Astrocyte (in vitro differentiated cells and primary cell): ENCODE measurements at regions not wholly inside any gene's neighbourhood (a gene's known extent, or its start where the extent isn't known, plus 50 kb on each side); places are given as distances from the start of the nearest gene placed in this dataset.

Experiments used
- DNase-seq: peaks from one replicate; pipeline ENCODE4 v3.0.0-alpha.2; 2010; ENCODE audit warnings: low read depth
- FAIRE-seq: peaks from 2 replicates; lab custom pipeline; 2011; peaks lifted over from hg19 to GRCh38; lab: Jason Lieb, UNC
- H2AFZ ChIP-seq: 2 replicates; pipeline ENCODE4 v1.6.0; 2012; ENCODE audit warnings: low read depth, low read length, inconsistent platforms
- H3K27ac ChIP-seq: 2 replicates; pipeline ENCODE4 v1.5.1; 2011; ENCODE audit warnings: low read depth, low read length, inconsistent platforms
- H3K27me3 ChIP-seq: 2 replicates; pipeline ENCODE4 v1.6.0; 2011; ENCODE audit warnings: low read length, inconsistent platforms; ENCODE audit not compliant: insufficient read depth
- H3K36me3 ChIP-seq: 2 replicates; pipeline ENCODE4 v1.5.1; 2011; ENCODE audit warnings: low read length, inconsistent platforms; ENCODE audit not compliant: insufficient read depth
- H3K4me1 ChIP-seq: 2 replicates; pipeline ENCODE4 v1.5.1; 2011; ENCODE audit warnings: low read length, inconsistent platforms; ENCODE audit not compliant: insufficient read depth
- H3K4me2 ChIP-seq: 2 replicates; pipeline ENCODE4 v1.6.0; 2012; ENCODE audit warnings: low read length, inconsistent platforms
- H3K4me3 ChIP-seq: 2 replicates; pipeline ENCODE4 v1.5.1; 2011; ENCODE audit warnings: low read depth, mild to moderate bottlenecking, low read length, inconsistent platforms; ENCODE audit not compliant: insufficient read depth
- H3K79me2 ChIP-seq: 2 replicates; pipeline ENCODE4 v1.6.0; 2012; ENCODE audit warnings: mild to moderate bottlenecking, low read length, inconsistent platforms; ENCODE audit not compliant: insufficient read depth
- H3K9ac ChIP-seq: 2 replicates; pipeline ENCODE4 v1.6.0; 2012; ENCODE audit warnings: mild to moderate bottlenecking, low read length, inconsistent platforms
- H3K9me3 ChIP-seq: 2 replicates; pipeline ENCODE4 v1.5.1; 2012; ENCODE audit warnings: low read depth, mild to moderate bottlenecking, low read length, inconsistent platforms; ENCODE audit not compliant: insufficient read depth
- H4K20me1 ChIP-seq: 2 replicates; pipeline ENCODE4 v1.6.0; 2012; ENCODE audit warnings: low read length, inconsistent platforms; ENCODE audit not compliant: insufficient read depth
- H3K27ac Mint-ChIP-seq: one replicate; pipeline ENCODE4 v1.8.0; 2021; ENCODE audit warnings: mild to moderate bottlenecking, mixed read lengths; ENCODE audit not compliant: unreplicated experiment
- H3K27me3 Mint-ChIP-seq: one replicate; pipeline ENCODE4 v1.8.0; 2021; ENCODE audit warnings: low read depth, mixed read lengths; ENCODE audit not compliant: unreplicated experiment
- H3K36me3 Mint-ChIP-seq: one replicate; pipeline ENCODE4 v1.8.0; 2021; ENCODE audit warnings: low read depth, mixed read lengths; ENCODE audit not compliant: unreplicated experiment
- H3K4me1 Mint-ChIP-seq: one replicate; pipeline ENCODE4 v1.8.0; 2021; ENCODE audit warnings: low read depth, mixed read lengths; ENCODE audit not compliant: unreplicated experiment
- H3K4me3 Mint-ChIP-seq: one replicate; pipeline ENCODE4 v1.8.0; 2021; ENCODE audit warnings: mild to moderate bottlenecking, moderate library complexity, mixed read lengths; ENCODE audit not compliant: unreplicated experiment
- H3K9me3 Mint-ChIP-seq: one replicate; pipeline ENCODE4 v1.8.0; 2021; ENCODE audit warnings: mild to moderate bottlenecking, mixed read lengths; ENCODE audit not compliant: unreplicated experiment
- CTCF ChIP-seq: IDR thresholded peaks from 2 replicates; pipeline ENCODE4 v1.5.1; 2011; ENCODE audit warnings: low read depth, mild to moderate bottlenecking, inconsistent platforms, low read length, moderate library complexity; ENCODE audit not compliant: insufficient read depth
- EZH2 ChIP-seq: IDR thresholded peaks from 2 replicates; pipeline ENCODE4 v1.6.1; 2012; ENCODE audit warnings: mild to moderate bottlenecking, low read length, inconsistent platforms; ENCODE audit not compliant: insufficient read depth

DNA sequence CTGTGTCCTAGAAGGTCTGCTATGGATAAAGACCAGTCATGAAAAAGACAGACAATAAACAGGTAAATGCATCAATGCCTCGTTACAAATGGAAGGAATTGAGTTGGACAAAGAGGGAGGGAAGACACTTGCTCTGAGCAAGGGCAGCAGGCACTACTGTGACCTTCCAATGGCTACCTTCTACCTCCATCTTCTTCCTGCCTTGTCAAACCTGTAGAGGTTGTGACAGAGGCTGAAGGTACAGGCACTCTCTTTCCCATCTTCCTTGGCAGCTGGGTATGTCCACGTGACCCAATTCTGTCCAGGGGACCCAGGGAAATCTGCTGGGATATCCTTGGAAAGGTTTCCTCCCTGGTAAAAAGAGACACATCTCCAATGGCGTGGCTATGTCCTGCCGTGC is 274.8 kb downstream of the TFAP2C start:
- Histone ChIP-seq H3K4me2 (no peak overlapping the region), H2AFZ (no peak overlapping the region), H3K36me3 (no peaks in the 10 kb centered on the region), H3K9ac (no peak overlapping the region), H3K79me2 (no peaks in the 10 kb centered on the region), H3K27ac (no peak overlapping the region), H3K9me3 (no peaks in the 10 kb centered on the region), H3K4me3 (no peak overlapping the region), H3K27me3 (peaks cover 2% of the 10 kb centered on the region), H3K4me1 (no peaks in the 10 kb centered on the region), H4K20me1 (no peaks in the 10 kb centered on the region)
- peaks cover 28% of the 10 kb centered on the region for H3K27me3 Mint-ChIP-seq
- FAIRE-seq, result no peak
- H3K36me3 Mint-ChIP-seq, result no peaks in the 10 kb centered on the region
- no peaks in the 10 kb centered on the region for H3K4me1 Mint-ChIP-seq
- H3K4me3 Mint-ChIP-seq, result no peak overlapping the region
- H3K9me3 Mint-ChIP-seq, result peaks cover 12% of the 10 kb centered on the region
- TF ChIP-seq EZH2 (no peak), CTCF (no peak)
- no peak overlapping the region for H3K27ac Mint-ChIP-seq
- no peak for DNase-seq

- Mint-ChIP-seq H3K9me3 (peaks cover 5% of the 10 kb centered on the region), H3K4me3 (no peak overlapping the region), H3K27me3 (peaks cover 36% of the 10 kb centered on the region), H3K36me3 (no peaks in the 10 kb centered on the region), H3K4me1 (no peaks in the 10 kb centered on the region), H3K27ac (peak overlapping the region; percentile 47)
- H2AFZ ChIP-seq, result no peak overlapping the region
- FAIRE-seq (no peak), DNase-seq (no peak)
- no peaks in the 10 kb centered on the region for H3K9me3 ChIP-seq
- peaks cover 3% of the 10 kb centered on the region for H3K27me3 ChIP-seq
- H3K79me2 ChIP-seq, result no peaks in the 10 kb centered on the region
- no peaks in the 10 kb centered on the region for H4K20me1 ChIP-seq
- no peak for TF ChIP-seq CTCF
- no peaks in the 10 kb centered on the region for H3K4me1 ChIP-seq
- no peak overlapping the region for H3K9ac ChIP-seq
- no peaks in the 10 kb centered on the region for H3K36me3 ChIP-seq
- H3K4me3 ChIP-seq, result no peak overlapping the region
- no peak overlapping the region for H3K27ac ChIP-seq
- H3K4me2 ChIP-seq, result no peak overlapping the region
Measured at GRCh38 chr20:56909918-56910714, 281.0 kb downstream of the TFAP2C start.

DNA sequence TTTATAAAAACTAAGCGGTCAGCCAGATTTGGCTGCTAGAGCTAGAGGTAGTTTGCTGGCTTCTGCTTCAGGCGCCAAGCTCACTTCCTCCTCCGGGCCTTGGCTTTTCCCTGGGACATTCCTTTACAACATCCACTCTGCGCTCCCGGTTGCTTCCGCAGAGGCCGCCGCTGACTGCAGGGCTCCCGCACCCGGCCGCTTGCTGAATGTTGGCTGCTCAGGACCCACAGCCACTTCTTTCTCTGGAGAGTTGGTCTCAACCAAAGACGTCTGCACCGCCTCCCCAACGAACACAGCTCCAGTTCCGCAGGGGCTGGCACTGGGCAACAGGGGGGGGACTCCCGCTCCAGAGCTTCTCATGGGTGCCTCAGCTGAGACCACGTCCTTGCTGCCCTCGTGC is 282.8 kb downstream of the TFAP2C start:
- H3K4me2 ChIP-seq, result no peak overlapping the region
- no peak overlapping the region for H3K9ac ChIP-seq
- H3K79me2 ChIP-seq, result no peaks in the 10 kb centered on the region
- FAIRE-seq, result no peak
- H2AFZ ChIP-seq, result no peak overlapping the region
- H3K9me3 ChIP-seq, result no peaks in the 10 kb centered on the region
- peaks cover 32% of the 10 kb centered on the region for H3K27me3 Mint-ChIP-seq
- H3K36me3 Mint-ChIP-seq, result no peaks in the 10 kb centered on the region
- H3K9me3 Mint-ChIP-seq, result peaks cover 5% of the 10 kb centered on the region
- H4K20me1 ChIP-seq, result no peaks in the 10 kb centered on the region
- no peaks in the 10 kb centered on the region for H3K4me1 ChIP-seq
- no peaks in the 10 kb centered on the region for H3K4me1 Mint-ChIP-seq
- TF ChIP-seq EZH2, result no peak
- no peak for TF ChIP-seq CTCF
- peaks cover 3% of the 10 kb centered on the region for H3K27me3 ChIP-seq
- H3K4me3 Mint-ChIP-seq, result no peak overlapping the region
- no peaks in the 10 kb centered on the region for H3K36me3 ChIP-seq
- H3K27ac ChIP-seq, result no peak overlapping the region
- H3K4me3 ChIP-seq, result no peak overlapping the region
- DNase-seq, result no peak
- no peak overlapping the region for H3K27ac Mint-ChIP-seq
